ENCODE measurements at regions not wholly inside any gene's neighbourhood (a gene's known extent, or its start where the extent isn't known, plus 50 kb on each side); places are given as distances from the start of the nearest gene placed in this dataset.

DNA sequence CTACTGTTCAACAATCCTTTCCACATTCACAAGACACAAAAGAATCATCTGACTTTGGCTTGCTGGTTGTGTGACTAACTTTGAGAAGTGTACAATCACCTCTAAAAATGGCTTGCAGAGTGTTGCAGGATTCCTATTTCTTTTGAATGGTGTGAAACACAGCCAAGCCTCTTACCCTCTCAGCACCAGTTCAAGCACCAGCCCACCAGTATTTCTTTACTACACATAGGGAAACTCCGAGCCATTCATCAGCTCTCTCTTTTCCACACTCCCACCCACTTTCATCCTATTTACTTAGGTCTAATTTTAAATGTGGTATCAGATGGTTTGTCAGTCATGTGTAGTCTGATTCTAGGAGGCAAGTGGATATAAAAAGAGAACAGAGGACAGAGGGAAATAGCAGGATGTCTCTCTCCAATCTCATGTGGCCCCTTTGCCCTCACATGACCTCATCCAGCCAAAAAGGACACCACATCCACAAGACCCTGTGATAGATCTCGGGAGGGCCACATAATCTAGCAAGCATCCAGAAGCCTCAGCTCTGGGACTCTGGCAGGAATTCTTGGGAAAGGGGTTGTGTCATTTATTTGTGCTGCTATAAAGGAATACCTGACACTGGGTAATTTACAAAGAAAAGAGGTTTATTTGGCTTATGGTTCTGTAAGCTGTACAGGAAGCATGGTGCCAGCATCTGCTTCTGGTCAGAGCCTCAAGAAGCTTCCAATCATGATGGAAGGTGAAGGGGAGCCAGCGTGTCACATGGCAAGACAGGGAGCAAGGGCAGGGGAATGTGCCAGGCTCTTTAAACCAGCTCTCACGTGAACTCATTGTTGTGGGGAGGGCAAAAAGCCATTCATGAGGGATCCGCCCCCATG, 66.8 kb upstream of the NEBL start:
- no peak for DNase-seq

DNA sequence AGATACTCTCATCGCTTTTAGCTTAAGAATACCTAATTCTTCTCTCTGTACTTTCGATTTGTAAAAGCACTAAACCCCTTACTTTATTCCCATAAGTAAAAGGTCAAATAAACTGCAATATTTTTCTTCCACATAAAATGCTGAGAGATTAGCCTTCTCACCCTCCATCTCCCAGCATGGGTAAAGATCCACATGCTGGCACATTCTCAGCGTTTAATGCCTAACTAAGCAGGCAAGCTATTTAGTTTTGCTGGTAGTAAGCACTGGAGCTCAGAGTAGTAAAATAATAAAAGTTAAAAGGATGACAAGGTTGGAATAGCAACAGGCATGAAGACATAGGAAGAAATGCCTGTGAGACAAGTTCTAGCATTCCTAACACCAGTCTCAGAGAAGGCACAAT, 65.9 kb upstream of the NEBL start:
- no peak for DNase-seq

- DNase-seq, result no peak
These were observed 65.1 kb upstream of the NEBL start for GRCh38 chr10:20962165-20962564.

- no peak for DNase-seq
These were observed 62.1 kb upstream of the NEBL start for GRCh38 chr10:20959242-20959641.

- no peak for DNase-seq
These were observed 61.7 kb upstream of the NEBL start for GRCh38 chr10:20958764-20959163.

DNA sequence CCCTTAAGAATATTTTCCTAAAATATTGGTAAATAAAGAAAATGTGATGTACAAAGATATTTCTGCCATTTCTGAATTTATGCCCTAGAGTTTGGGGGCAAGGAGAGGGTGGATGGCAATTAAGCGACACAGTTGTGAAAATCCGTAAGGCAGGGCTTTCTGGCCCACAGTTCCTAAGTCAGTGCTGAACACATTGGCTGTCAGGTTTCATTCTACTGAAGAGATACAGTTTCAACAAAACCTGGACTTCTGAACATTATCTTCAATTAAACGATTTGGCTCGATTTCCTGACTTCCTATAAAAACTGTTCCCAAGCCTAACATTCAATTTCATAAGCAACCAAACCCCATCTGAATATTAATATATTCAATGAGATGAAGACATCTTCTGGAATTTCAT, 61.1 kb upstream of the NEBL start:
- no peak for DNase-seq

GRCh38 chr10:20957744-20958143, 60.6 kb upstream of the NEBL start:
- DNase-seq, result no peak

GRCh38 chr10:20956843-20957242, 59.7 kb upstream of the NEBL start:
- no peak for DNase-seq

DNA sequence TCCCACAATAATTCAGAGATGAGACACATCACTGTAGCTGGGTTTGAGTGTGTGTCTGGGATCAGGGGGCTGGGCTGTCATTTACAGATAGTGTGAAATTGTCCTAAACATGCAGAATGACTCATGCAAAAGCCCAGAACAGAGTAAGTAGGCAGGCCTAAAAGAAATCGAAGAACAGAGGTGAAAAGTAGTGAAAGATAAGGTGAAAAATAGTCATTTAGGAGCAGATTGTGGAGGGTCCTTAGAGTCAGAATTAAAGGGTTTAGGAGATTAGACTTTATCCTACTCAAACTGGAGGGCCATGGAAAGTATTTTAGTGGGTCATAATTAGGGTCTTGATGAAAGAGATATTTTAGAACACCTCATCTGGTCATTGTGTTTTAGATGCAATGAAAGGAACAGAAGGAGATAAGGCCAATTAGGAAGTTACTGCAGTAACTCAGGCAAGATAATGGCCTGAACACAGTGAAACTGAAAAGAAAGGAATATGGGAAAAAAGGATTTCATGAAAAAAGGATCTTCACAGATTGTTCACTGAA, 58.3 kb upstream of the NEBL start:
- no peak for DNase-seq

DNA sequence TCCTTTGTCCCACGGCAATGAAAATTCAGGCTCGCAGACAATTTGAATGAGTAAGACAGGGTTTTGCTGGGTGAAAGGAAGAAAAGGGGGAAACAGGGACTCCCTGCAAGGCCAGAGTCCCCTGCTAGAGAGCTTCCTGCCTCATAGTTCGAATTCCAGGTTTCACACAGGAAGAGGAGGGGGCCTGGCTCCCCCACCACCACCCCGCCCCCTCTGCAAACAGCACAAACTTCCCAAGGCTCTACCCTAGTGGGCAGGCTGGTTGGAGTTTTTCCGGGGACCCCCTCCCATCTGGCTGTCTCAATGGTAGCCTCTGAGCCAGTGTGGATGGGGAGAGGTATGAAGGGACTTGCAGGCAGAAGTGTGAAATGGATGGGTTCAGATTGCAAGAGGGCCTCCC, 57.4 kb upstream of the NEBL start:
- DNase-seq, result no peak

DNA sequence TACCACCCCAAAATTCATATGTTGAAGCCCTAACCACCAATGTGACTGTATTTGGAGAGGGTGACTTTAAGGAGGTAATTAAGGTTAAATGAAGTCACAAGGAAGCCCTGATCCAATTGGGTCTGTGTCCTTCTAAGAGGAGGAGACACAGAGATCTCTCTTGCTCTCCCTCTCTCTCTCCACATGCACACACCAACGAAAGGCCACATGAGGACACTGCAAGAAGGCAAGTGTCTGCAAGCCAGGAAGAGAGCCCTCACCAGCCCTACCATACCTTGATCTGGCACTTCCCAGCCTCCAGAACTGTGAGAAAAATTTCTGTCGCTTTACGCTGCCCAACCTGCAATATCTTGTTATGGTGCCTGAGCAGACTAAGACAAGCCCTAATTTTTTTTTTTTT, 56.0 kb upstream of the NEBL start:
- DNase-seq, result no peak

- DNase-seq, result no peak
These were observed 52.9 kb upstream of the NEBL start for GRCh38 chr10:20949967-20950366.

DNA sequence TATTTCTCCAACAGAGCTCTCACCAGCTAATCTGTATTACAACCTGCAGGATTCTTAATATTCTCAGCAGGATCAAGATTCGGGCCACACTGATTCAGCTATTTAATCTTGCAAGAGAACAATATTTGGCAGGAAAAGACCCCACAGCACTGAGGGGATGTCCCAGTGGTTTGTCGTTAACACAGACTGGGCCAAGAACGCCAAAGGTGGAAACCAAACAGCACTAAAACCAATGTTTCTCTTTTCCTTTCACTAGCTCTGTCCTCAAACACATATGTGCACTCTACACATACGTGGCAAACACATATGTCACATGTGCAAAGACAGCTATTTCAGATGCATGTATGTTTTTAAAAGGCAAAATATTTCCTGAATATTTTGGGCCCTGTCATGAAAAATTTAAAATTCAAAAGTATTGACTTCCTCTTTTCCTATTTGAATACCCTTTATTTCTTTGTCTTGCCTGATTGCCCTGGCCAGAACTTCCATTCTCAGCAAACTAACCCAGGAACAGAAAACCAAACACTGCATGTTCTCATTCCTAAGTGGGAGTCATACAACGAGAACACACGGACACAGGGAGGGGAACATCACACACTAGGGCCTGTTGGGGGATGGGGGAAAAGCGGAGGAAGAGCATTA, 51.7 kb upstream of the NEBL start:
- DNase-seq, result no peak
